Smooth muscle cell (in vitro differentiated cells): ENCODE measurements at regions not wholly inside any gene's neighbourhood (a gene's known extent, or its start where the extent isn't known, plus 50 kb on each side); places are given as distances from the start of the nearest gene placed in this dataset.

Source experiments
- DNase-seq: peaks from one replicate; lab custom pipeline; 2025; ENCODE audit not compliant: unreplicated experiment; lab: John Stamatoyannopoulos, UW
- H2AFZ ChIP-seq: fragments of 200-600 bp; sonication (generic); 2 replicates; pipeline ENCODE4 v1.6.0; 2016; ENCODE audit warnings: antibody characterized with exemption, low read depth, mild to moderate bottlenecking
- H3F3A ChIP-seq: fragments of 200-600 bp; sonication (generic); 2 replicates; pipeline ENCODE4 v1.6.0; 2017; ENCODE audit warnings: antibody characterized with exemption, low read depth
- H3K27ac ChIP-seq: fragments of 200-600 bp; sonication (generic); 2 replicates; pipeline ENCODE4 v1.5.1; 2016; ENCODE audit warnings: low read depth, mild to moderate bottlenecking
- H3K27me3 ChIP-seq: fragments of 200-600 bp; sonication (generic); 2 replicates; pipeline ENCODE4 v1.6.1; 2016; ENCODE audit warnings: low read depth, mild to moderate bottlenecking
- H3K36me3 ChIP-seq: fragments of 200-600 bp; sonication (generic); 2 replicates; pipeline ENCODE4 v1.5.1; 2016; ENCODE audit warnings: low read depth
- H3K4me1 ChIP-seq: fragments of 200-600 bp; sonication (generic); 2 replicates; pipeline ENCODE4 v1.5.1; 2016; ENCODE audit warnings: low read depth
- H3K4me2 ChIP-seq: fragments of 200-600 bp; sonication (generic); 2 replicates; pipeline ENCODE4 v1.6.0; 2016; ENCODE audit warnings: mild to moderate bottlenecking
- H3K4me3 ChIP-seq: fragments of 200-600 bp; sonication (generic); 2 replicates; pipeline ENCODE4 v1.5.1; 2016; ENCODE audit warnings: mild to moderate bottlenecking
- H3K79me2 ChIP-seq: fragments of 200-600 bp; sonication (generic); 2 replicates; pipeline ENCODE4 v1.6.0; 2016; ENCODE audit warnings: low read depth, mild to moderate bottlenecking
- H3K9ac ChIP-seq: fragments of 200-600 bp; sonication (generic); 2 replicates; pipeline ENCODE4 v1.6.0; 2016; ENCODE audit warnings: low read depth
- H3K9me3 ChIP-seq: fragments of 200-600 bp; sonication (generic); replicated peaks from 2 replicates; pipeline ENCODE4 v1.5.1; 2016; ENCODE audit warnings: low read depth
- H4K20me1 ChIP-seq: fragments of 200-600 bp; sonication (generic); 2 replicates; pipeline ENCODE4 v1.6.0; 2016; ENCODE audit warnings: low read depth
- WGBS: methylation state at CpG from one replicate; pipeline ENCODE4 v1.1.7; 2016; ENCODE audit warnings: low lambda C conversion rate; 5-methylcytosine and 5-hydroxymethylcytosine counted together
- TF ChIP-seq, protein P1 (sequence below): fragments of 200-600 bp; sonication (generic); IDR thresholded peaks from 2 replicates; pipeline ENCODE4 v1.5.1; 2017; ENCODE audit warnings: borderline replicate concordance, mild to moderate bottlenecking, antibody characterized with exemption; ENCODE audit not compliant: insufficient read depth, poor library complexity, severe bottlenecking

DNA sequence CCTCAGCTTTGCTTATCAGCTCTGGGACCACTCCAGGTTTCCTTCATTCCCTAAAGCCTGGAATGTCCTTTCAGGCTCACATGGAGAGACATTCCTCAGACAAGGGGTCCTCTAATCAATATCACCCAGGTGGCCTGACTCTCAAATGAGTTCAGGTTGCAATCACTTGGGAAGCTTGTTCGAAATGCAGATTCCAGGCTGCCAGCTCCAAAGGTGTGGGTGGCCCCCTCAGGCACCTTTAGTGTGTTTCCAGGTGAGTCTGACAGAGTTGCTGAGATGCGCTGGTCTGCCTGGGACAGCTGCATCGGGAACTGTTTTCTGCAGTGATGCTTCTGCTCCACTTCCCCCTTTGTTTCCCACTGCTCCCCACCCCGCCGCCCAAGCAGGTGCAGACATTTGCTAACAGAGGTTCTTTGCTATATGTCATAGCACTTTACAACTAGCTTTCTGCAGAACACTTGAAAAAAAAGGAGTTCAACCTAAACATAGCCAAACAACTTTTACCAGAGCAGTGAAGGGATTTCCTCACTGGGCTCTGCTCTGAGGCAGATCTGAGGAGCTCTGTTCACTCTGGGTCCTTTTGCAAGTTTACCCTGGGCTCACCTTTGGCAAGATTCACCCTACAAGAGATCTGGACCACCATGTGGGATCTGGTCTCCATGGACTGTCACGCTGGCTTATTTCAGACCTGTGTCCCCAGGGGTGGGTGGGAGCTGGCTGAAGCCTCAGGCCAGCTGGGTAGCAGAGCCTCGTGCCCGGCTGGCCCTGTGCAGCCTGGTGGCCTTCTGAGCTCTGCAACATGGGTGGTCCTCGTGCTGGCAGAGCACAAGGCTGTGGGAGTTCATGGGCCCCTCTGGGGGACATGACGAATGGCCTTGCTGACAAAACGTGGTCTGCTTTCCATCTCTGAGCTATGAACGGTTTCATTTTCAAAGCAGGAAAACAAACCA is 539.6 kb downstream of the CCDC171 start:
- 59% methylated on average over 12 of the region's 12 CpGs for WGBS
- TF ChIP-seq, protein P1, sequence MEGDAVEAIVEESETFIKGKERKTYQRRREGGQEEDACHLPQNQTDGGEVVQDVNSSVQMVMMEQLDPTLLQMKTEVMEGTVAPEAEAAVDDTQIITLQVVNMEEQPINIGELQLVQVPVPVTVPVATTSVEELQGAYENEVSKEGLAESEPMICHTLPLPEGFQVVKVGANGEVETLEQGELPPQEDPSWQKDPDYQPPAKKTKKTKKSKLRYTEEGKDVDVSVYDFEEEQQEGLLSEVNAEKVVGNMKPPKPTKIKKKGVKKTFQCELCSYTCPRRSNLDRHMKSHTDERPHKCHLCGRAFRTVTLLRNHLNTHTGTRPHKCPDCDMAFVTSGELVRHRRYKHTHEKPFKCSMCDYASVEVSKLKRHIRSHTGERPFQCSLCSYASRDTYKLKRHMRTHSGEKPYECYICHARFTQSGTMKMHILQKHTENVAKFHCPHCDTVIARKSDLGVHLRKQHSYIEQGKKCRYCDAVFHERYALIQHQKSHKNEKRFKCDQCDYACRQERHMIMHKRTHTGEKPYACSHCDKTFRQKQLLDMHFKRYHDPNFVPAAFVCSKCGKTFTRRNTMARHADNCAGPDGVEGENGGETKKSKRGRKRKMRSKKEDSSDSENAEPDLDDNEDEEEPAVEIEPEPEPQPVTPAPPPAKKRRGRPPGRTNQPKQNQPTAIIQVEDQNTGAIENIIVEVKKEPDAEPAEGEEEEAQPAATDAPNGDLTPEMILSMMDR, result no peak
- H3K79me2 ChIP-seq, result no peaks in the 10 kb centered on the region
- no peaks in the 10 kb centered on the region for H3K27me3 ChIP-seq
- peak overlapping the region; percentile 70 for H3K4me2 ChIP-seq
- H3K9ac ChIP-seq, result no peak overlapping the region
- H4K20me1 ChIP-seq, result no peaks in the 10 kb centered on the region
- H3K4me1 ChIP-seq, result no peaks in the 10 kb centered on the region
- DNase-seq, result no peak
- no peak overlapping the region for H2AFZ ChIP-seq
- H3K36me3 ChIP-seq, result no peaks in the 10 kb centered on the region
- H3F3A ChIP-seq, result no peaks in the 10 kb centered on the region
- no peak overlapping the region for H3K27ac ChIP-seq
- no peaks in the 10 kb centered on the region for H3K9me3 ChIP-seq
- H3K4me3 ChIP-seq, result no peak overlapping the region

DNA sequence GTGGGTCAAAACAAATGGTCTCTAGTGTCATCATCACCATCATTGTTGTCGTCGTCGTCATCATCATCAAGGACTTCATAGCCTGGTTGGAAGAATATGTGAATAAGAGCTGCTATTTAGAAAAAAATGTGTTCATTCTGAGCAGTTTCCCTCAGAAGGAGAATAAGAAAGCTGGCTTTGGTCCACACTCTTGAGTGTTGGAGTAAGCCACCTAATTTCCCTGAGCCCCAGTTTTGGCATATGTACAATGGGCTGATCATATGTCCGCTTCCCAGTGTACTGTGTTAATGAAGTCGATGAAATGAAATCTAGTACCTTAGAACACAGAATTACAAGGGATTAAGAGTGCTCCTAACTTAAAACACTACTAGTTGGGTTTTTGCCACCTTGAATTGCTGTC is 545.5 kb downstream of the CCDC171 start:
- 92% methylated on average over 5 of the region's 5 CpGs for WGBS
- peaks cover 14% of the 10 kb centered on the region for H3K4me1 ChIP-seq
- H3F3A ChIP-seq, result no peaks in the 10 kb centered on the region
- no peak overlapping the region for H3K4me2 ChIP-seq
- no peak overlapping the region for H3K27ac ChIP-seq
- TF ChIP-seq, protein P1, result no peak
- H3K79me2 ChIP-seq, result no peaks in the 10 kb centered on the region
- no peak for DNase-seq
- H3K9ac ChIP-seq, result no peak overlapping the region
- no peak overlapping the region for H3K4me3 ChIP-seq
- no peak overlapping the region for H2AFZ ChIP-seq
- no peaks in the 10 kb centered on the region for H4K20me1 ChIP-seq
- no peaks in the 10 kb centered on the region for H3K36me3 ChIP-seq
- no peaks in the 10 kb centered on the region for H3K27me3 ChIP-seq
- no peaks in the 10 kb centered on the region for H3K9me3 ChIP-seq

- Histone ChIP-seq H3K4me3 (no peak overlapping the region), H3K9ac (no peak overlapping the region), H3K27me3 (no peaks in the 10 kb centered on the region), H3K36me3 (no peaks in the 10 kb centered on the region), H2AFZ (no peak overlapping the region), H3K27ac (no peak overlapping the region), H3K4me2 (no peak overlapping the region), H3K4me1 (peaks cover 14% of the 10 kb centered on the region), H4K20me1 (no peaks in the 10 kb centered on the region), H3K9me3 (no peaks in the 10 kb centered on the region), H3F3A (no peaks in the 10 kb centered on the region), H3K79me2 (no peaks in the 10 kb centered on the region)
- TF ChIP-seq, protein P1, result no peak
- WGBS, result 86% methylated on average over 8 of the region's 8 CpGs
- DNase-seq, result no peak
These were observed 547.1 kb downstream of the CCDC171 start for GRCh38 chr9:16099732-16100536.
